Endothelial cell of umbilical vein (primary cell): ENCODE measurements at regions not wholly inside any gene's neighbourhood (a gene's known extent, or its start where the extent isn't known, plus 50 kb on each side); places are given as distances from the start of the nearest gene placed in this dataset.

ENCODE experiments used
- BruUV-seq: library from RNA; stranded (reverse); fragments of 400-500 nt; replicated peaks from 2 replicates; lab custom pipeline; 2021; lab: Mats Ljungman, UMichigan
- CTCF ChIA-PET: fragments of 300-600, 350-600 bp; sonication (Branson Sonifier 250); formaldehyde crosslinking; loops from one replicate; lab custom pipeline; 2021; ENCODE audit warnings: antibody characterized with exemption, inconsistent platforms; lab: Charles Lee
- POLR2A ChIA-PET: fragments of 300-600, 350-600 bp; sonication (Branson Sonifier 250); formaldehyde crosslinking; loops from one replicate; lab custom pipeline; 2021; ENCODE audit warnings: antibody characterized with exemption, inconsistent platforms; lab: Charles Lee
- DNase-seq: peaks from one replicate; pipeline ENCODE4 v3.0.0-alpha.2; 2011; ENCODE audit warnings: low read depth, low spot score
- FAIRE-seq: peaks from 2 replicates; lab custom pipeline; 2011; peaks lifted over from hg19 to GRCh38; lab: Jason Lieb, UNC
- H2AFZ ChIP-seq: 2 replicates; pipeline ENCODE4 v1.6.0; 2012; ENCODE audit warnings: low read depth, low read length, control low read depth, inconsistent platforms
- H3K27ac ChIP-seq: 2 replicates; pipeline ENCODE4 v1.5.1; 2011; ENCODE audit warnings: low read depth, mild to moderate bottlenecking, control low read depth, low read length, moderate library complexity; ENCODE audit not compliant: insufficient read depth
- H3K27me3 ChIP-seq, 2 experiments: 2 replicates each; pipeline versions ENCODE4 v1.6.0 to v1.6.1; 2011; ENCODE audit warnings: low read length in 2 of 2, mixed read lengths in 1 of 2; ENCODE audit not compliant: control insufficient read depth in 2 of 2, insufficient read depth in 2 of 2
- H3K36me3 ChIP-seq, 2 experiments: 2 replicates in 1 of 2; 3 replicates in 1 of 2; pipeline ENCODE4 v1.5.1; 2011; ENCODE audit warnings: low read length in 2 of 2, mild to moderate bottlenecking in 1 of 2, moderate library complexity in 1 of 2; ENCODE audit not compliant: control insufficient read depth in 2 of 2, insufficient read depth in 2 of 2; ENCODE audit errors: extremely low read depth in 1 of 2
- H3K4me1 ChIP-seq: 3 replicates; pipeline ENCODE4 v1.5.1; 2011; ENCODE audit warnings: mild to moderate bottlenecking, low read length; ENCODE audit not compliant: control insufficient read depth, insufficient read depth; ENCODE audit errors: extremely low read depth
- H3K4me2 ChIP-seq: 2 replicates; pipeline ENCODE4 v1.6.1; 2011; ENCODE audit warnings: low read length, control low read depth, mixed read lengths; ENCODE audit not compliant: insufficient read depth
- H3K4me3 ChIP-seq, 3 experiments: fragments of 200-600 bp in 1 of 3; sonication (generic), shearing (Covaris generic) in 1 of 3; replicated peaks in 1 of 3; 2 replicates each; pipeline ENCODE4 v1.5.1; 2011 to 2016; ENCODE audit warnings: control low read depth in 3 of 3, low read length in 3 of 3, mild to moderate bottlenecking in 2 of 3, inconsistent platforms in 1 of 3, low read depth in 1 of 3, moderate library complexity in 1 of 3; ENCODE audit not compliant: insufficient read depth in 1 of 3
- H3K79me2 ChIP-seq: 2 replicates; pipeline ENCODE4 v1.6.0; 2012; ENCODE audit warnings: low read length, inconsistent platforms; ENCODE audit not compliant: control insufficient read depth, insufficient read depth
- H3K9ac ChIP-seq: replicated peaks from 2 replicates; pipeline ENCODE3; 2011; ENCODE audit warnings: low read length, control low read depth; ENCODE audit not compliant: insufficient read depth; ENCODE audit errors: extremely low read depth
- H3K9me1 ChIP-seq: replicated peaks from 3 replicates; pipeline ENCODE4 v1.6.0; 2011; ENCODE audit warnings: mild to moderate bottlenecking, low read length; ENCODE audit not compliant: control insufficient read depth, insufficient read depth; ENCODE audit errors: extremely low read depth
- H3K9me3 ChIP-seq: replicated peaks from 2 replicates; pipeline ENCODE4 v1.5.1; 2012; ENCODE audit warnings: low read length, inconsistent platforms; ENCODE audit not compliant: control insufficient read depth, insufficient read depth
- H4K20me1 ChIP-seq: replicated peaks from 2 replicates; pipeline ENCODE3; 2011; ENCODE audit warnings: mild to moderate bottlenecking, low read length; ENCODE audit not compliant: control insufficient read depth, insufficient read depth; ENCODE audit errors: extremely low read depth
- EZH2 ChIP-seq: IDR thresholded peaks from 2 replicates; pipeline ENCODE4 v1.6.1; 2012; ENCODE audit warnings: borderline replicate concordance, low read depth, mild to moderate bottlenecking, moderate library complexity, low read length, inconsistent platforms; ENCODE audit not compliant: severe bottlenecking
- FOS ChIP-seq: IDR thresholded peaks from 2 replicates; pipeline ENCODE4 v1.6.1; 2011; ENCODE audit warnings: mild to moderate bottlenecking, low read length, moderate library complexity, borderline replicate concordance; ENCODE audit not compliant: insufficient read depth
- GATA2 ChIP-seq: IDR thresholded peaks from 2 replicates; pipeline ENCODE4 v1.7.0; 2011; ENCODE audit warnings: low read depth, mild to moderate bottlenecking, moderate library complexity, mixed read lengths, low read length; ENCODE audit not compliant: insufficient read length, insufficient read depth
- JUN ChIP-seq: IDR thresholded peaks from 2 replicates; pipeline ENCODE4 v1.6.1; 2011; ENCODE audit warnings: borderline replicate concordance, low read depth; ENCODE audit not compliant: insufficient read length, insufficient read depth
- MYC ChIP-seq: IDR thresholded peaks from one replicate; pipeline ENCODE4 v1.6.1; 2011; ENCODE audit warnings: mild to moderate bottlenecking, low read depth, low read length
- POLR2A ChIP-seq: IDR thresholded peaks from 2 replicates; pipeline ENCODE4 v1.6.1; 2012; ENCODE audit warnings: low read depth, mild to moderate bottlenecking, control low read depth, low read length
- POLR2AphosphoS5 ChIP-seq: IDR thresholded peaks from 2 replicates; pipeline ENCODE4 v1.6.1; 2012; ENCODE audit warnings: low read depth, mild to moderate bottlenecking, control low read depth, low read length, moderate library complexity; ENCODE audit not compliant: insufficient read depth
- dilution Hi-C: fragments of 300-500 bp; cut with MboI; formaldehyde crosslinking; loops from one replicate; pipeline ENCODE4 v1.15.0; 2019; ENCODE audit warnings: low sequenced_read_pairs; ENCODE audit not compliant: extremely low pct_ligation_motif_present
- intact Hi-C: fragments of 100-400 bp; cut with micrococcal nuclease; formaldehyde crosslinking; loops from one replicate; pipeline ENCODE4 v1.10.0; 2022
- TF ChIP-seq, protein P1 (sequence below), 2 donors: IDR thresholded peaks; 1 replicate in 1 of 2; 2 replicates in 1 of 2; pipeline ENCODE4 v1.5.1; 2011; ENCODE audit warnings: low read length in 2 of 2, mild to moderate bottlenecking in 2 of 2, moderate library complexity in 2 of 2, control low read depth in 1 of 2, inconsistent platforms in 1 of 2, low read depth in 1 of 2; ENCODE audit not compliant: insufficient read depth in 1 of 2; ENCODE audit errors: extremely low read depth in 1 of 2
- TF ChIP-seq, protein P2 (sequence below): IDR thresholded peaks from 2 replicates; pipeline ENCODE4 v1.6.1; 2011; ENCODE audit not compliant: insufficient read depth, insufficient read length

DNA sequence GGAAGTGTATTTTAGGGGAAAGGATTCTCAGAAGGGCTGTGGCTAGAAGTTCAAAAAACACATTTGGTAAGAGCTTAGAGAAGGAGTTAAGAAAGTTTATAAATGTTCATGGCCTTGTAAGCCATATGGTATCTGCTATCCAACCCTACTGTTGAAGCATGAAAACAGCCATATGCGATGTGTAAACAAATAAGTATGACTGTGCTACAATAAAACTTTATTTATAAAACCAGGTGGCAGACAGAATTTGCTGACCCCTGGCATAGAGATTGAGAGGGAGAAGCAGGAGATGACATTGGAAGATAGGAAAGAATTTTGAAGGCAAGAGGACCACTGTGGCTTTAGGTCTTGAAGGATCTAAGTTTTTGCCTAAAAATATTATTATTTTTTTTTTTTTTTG lies 583.5 kb downstream of the DOK5 start:
- Histone ChIP-seq H3K9me1 (no peaks in the 10 kb centered on the region), H3K4me1 (no peaks in the 10 kb centered on the region), H3K36me3 (no peaks in the 10 kb centered on the region), H3K9ac (no peak overlapping the region), H3K4me2 (no peak overlapping the region), H2AFZ (no peak overlapping the region), H3K4me3 (no peak overlapping the region), H3K9me3 (no peaks in the 10 kb centered on the region), H4K20me1 (no peaks in the 10 kb centered on the region), H3K27me3 (no peaks in the 10 kb centered on the region), H3K27ac (no peak overlapping the region), H3K79me2 (no peaks in the 10 kb centered on the region)
- no peak for DNase-seq
- intact Hi-C loops (no loop called here), dilution Hi-C loops (no loop called here)
- ChIA-PET POLR2A (no interaction called here), CTCF (no interaction called here)
- BruUV-seq: no TSS peak
- no peak for TF ChIP-seq POLR2AphosphoS5
- no peak for TF ChIP-seq POLR2A
- TF ChIP-seq EZH2: no peak
- TF ChIP-seq, protein P1, sequence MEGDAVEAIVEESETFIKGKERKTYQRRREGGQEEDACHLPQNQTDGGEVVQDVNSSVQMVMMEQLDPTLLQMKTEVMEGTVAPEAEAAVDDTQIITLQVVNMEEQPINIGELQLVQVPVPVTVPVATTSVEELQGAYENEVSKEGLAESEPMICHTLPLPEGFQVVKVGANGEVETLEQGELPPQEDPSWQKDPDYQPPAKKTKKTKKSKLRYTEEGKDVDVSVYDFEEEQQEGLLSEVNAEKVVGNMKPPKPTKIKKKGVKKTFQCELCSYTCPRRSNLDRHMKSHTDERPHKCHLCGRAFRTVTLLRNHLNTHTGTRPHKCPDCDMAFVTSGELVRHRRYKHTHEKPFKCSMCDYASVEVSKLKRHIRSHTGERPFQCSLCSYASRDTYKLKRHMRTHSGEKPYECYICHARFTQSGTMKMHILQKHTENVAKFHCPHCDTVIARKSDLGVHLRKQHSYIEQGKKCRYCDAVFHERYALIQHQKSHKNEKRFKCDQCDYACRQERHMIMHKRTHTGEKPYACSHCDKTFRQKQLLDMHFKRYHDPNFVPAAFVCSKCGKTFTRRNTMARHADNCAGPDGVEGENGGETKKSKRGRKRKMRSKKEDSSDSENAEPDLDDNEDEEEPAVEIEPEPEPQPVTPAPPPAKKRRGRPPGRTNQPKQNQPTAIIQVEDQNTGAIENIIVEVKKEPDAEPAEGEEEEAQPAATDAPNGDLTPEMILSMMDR (IDR thresholded peaks at IDR 0.05; ENCODE audit: extremely low read depth in 1 of 2, insufficient read depth in 1 of 2, low read depth in 1 of 2, low read length in 2 of 2): no peak
- TF ChIP-seq, protein P2, sequence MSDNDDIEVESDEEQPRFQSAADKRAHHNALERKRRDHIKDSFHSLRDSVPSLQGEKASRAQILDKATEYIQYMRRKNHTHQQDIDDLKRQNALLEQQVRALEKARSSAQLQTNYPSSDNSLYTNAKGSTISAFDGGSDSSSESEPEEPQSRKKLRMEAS: no peak
- no peak for TF ChIP-seq JUN
- no peak for TF ChIP-seq GATA2
- TF ChIP-seq MYC: no peak
- TF ChIP-seq FOS: no peak
- FAIRE-seq: no peak
